WERI-Rb-1 (cell line): ENCODE measurements at regions not wholly inside any gene's neighbourhood (a gene's known extent, or its start where the extent isn't known, plus 50 kb on each side); places are given as distances from the start of the nearest gene placed in this dataset.

ENCODE experiments used
- DNase-seq: peaks from one replicate; pipeline ENCODE4 v3.0.0-alpha.2; 2020
- H3K27ac ChIP-seq: fragments of 250-450 bp; sonication (Bioruptor Pico); 2 replicates; pipeline ENCODE4 v1.5.1; 2020; ENCODE audit warnings: mild to moderate bottlenecking, moderate library complexity
- H3K27me3 ChIP-seq: fragments of 250-450 bp; sonication (Bioruptor Pico); 2 replicates; pipeline ENCODE4 v1.5.1; 2021; ENCODE audit warnings: mild to moderate bottlenecking, low read depth, moderate library complexity; ENCODE audit not compliant: insufficient read depth, severe bottlenecking
- H3K36me3 ChIP-seq: fragments of 250-450 bp; sonication (Bioruptor Pico); 2 replicates; pipeline ENCODE4 v1.5.1; 2020; ENCODE audit warnings: mild to moderate bottlenecking, moderate library complexity
- H3K4me3 ChIP-seq: 2 replicates; pipeline ENCODE4 v1.5.1; 2011; ENCODE audit warnings: low read depth, mild to moderate bottlenecking, control low read depth, low read length
- H3K9me3 ChIP-seq: fragments of 250-450 bp; sonication (Bioruptor Pico); 2 replicates; pipeline ENCODE4 v1.5.1; 2021; ENCODE audit warnings: mild to moderate bottlenecking, moderate library complexity; ENCODE audit not compliant: severe bottlenecking
- TF ChIP-seq, protein P1 (sequence below): IDR thresholded peaks from 2 replicates; pipeline ENCODE4 v1.5.1; 2011; ENCODE audit warnings: low read depth, mild to moderate bottlenecking, control low read depth, inconsistent platforms, low read length

DNA sequence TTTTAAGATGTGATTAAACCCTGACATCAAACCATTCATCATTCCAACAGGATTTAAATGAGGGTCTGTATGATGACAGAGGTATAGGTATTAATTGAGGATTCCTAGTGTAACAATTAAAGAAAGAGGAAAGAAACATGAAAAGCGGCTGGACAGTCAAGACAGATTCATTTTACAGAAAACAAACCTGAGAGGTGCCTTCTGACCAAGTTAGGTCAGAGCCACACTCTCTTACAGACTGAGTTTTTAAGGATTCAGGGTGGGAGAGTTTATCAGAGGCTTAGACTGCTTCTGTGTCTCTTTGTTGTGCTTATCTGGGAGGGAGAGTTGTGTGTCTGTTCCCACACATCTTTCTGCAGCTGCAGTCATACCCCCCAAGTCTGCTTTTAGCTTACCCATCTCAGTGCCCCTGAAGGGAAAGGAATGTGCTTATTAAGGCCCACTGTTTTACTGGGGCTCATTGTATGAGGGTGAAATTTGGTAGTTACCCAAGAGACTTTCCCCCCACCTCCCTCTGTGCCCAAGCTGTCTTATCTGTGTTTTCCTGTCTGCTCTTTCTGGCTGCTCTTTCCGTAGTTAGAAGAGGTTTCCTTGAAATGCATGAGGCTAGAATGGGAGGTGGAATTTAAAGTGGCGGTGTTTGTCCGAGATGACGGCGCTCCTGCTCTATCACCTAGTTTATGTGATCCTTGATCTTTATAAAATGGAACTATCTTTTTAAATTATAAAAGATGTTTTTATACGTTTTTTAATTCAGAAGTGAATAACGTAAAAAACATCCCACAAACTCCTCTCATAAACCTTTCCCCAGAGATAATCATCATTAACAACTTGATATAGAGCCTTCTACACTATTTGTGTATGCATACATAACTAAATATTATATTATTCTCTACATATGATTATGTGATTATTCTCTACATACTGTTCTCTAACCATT, 96.0 kb upstream of the TNFSF4 start:
- DNase-seq = no peak
- no peak overlapping the region for H3K27ac ChIP-seq
- TF ChIP-seq, protein P1, sequence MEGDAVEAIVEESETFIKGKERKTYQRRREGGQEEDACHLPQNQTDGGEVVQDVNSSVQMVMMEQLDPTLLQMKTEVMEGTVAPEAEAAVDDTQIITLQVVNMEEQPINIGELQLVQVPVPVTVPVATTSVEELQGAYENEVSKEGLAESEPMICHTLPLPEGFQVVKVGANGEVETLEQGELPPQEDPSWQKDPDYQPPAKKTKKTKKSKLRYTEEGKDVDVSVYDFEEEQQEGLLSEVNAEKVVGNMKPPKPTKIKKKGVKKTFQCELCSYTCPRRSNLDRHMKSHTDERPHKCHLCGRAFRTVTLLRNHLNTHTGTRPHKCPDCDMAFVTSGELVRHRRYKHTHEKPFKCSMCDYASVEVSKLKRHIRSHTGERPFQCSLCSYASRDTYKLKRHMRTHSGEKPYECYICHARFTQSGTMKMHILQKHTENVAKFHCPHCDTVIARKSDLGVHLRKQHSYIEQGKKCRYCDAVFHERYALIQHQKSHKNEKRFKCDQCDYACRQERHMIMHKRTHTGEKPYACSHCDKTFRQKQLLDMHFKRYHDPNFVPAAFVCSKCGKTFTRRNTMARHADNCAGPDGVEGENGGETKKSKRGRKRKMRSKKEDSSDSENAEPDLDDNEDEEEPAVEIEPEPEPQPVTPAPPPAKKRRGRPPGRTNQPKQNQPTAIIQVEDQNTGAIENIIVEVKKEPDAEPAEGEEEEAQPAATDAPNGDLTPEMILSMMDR = no peak

DNA sequence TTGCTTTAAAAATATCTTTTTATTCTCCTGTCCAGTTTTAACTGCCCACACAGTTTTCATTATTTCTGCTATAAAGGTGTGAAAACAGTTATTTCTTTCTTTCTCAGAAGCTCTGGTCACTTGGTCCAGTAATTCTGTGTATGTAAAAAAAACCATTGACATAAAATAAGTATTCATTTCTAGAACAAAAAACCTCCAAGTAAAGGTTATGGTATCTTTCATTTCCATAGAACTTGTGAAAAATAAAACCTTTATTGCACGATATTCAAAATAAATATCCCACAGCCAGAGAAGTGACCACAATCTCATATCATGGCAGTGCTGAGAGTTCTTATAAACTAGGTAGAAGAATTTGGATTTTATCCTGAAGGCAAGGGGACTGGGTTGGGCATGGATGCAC, 96.9 kb upstream of the TNFSF4 start:
- Histone ChIP-seq H3K36me3 (no peaks in the 10 kb centered on the region), H3K27me3 (no peaks in the 10 kb centered on the region), H3K27ac (no peak overlapping the region), H3K9me3 (no peaks in the 10 kb centered on the region), H3K4me3 (no peak overlapping the region)
- TF ChIP-seq, protein P1 = no peak
- DNase-seq = no peak

More for the DNA sequence above, 96.0 kb upstream of the TNFSF4 start:
- no peak overlapping the region for H3K4me3 ChIP-seq
- no peaks in the 10 kb centered on the region for H3K36me3 ChIP-seq
- H3K27me3 ChIP-seq = no peaks in the 10 kb centered on the region
- no peaks in the 10 kb centered on the region for H3K9me3 ChIP-seq

DNA sequence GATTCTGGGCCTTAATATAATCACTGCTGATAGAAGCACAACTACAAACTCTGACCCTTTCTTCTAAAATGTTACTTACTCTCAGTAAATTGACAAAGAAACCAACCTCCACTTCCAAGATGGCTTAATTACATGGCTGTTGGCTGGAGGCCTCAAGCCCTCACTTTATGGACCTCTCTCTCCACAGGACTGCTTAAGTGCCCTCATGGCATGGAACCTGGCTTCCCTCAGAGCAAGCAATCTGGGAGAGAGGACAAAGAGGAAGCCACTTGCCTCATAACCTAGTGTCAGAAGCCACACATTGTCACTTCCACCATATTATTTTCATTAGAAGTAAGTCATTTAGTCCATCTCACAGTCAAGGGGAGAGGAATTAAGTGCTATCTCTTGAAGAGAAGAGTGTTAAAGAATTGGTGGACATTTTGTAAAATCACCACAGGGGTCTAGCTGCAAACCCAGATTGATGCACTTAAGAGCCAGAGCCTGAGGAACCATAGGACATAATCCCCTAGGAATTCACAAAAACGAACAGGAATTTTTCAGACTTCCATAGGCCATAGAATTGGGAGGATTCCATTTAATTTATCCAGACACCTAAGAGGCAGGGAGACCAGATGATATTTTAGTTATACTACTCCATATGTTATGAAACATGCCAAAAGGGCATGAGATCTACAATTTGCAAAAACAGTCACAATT, 97.5 kb upstream of the TNFSF4 start:
- TF ChIP-seq, protein P1 = no peak

DNA sequence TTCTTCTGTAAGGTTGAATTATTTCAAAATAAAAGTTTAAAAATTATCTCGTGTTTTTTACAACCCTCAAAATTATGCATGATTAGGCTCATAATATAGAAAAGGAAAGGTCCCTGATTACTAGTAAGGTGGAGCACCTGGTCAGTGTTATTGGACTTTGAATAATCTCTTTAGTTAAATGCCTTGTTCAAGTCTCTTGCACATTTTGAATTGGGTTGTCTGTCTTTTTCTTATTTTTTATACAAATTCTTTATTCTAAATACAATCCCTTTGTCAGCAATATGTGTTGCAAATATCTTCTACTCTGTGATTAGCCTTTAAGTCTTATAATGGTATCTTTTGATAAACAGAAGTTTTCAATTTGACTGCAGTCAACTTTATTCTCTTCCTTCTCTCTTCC, 100.7 kb upstream of the TNFSF4 start:
- Histone ChIP-seq H3K4me3 (no peak overlapping the region), H3K36me3 (no peaks in the 10 kb centered on the region), H3K9me3 (no peaks in the 10 kb centered on the region), H3K27ac (no peak overlapping the region), H3K27me3 (no peaks in the 10 kb centered on the region)
- DNase-seq = no peak
- TF ChIP-seq, protein P1 = no peak

More for the DNA sequence above, 97.5 kb upstream of the TNFSF4 start:
- H3K27ac ChIP-seq = no peak overlapping the region
- H3K27me3 ChIP-seq = no peaks in the 10 kb centered on the region
- no peaks in the 10 kb centered on the region for H3K9me3 ChIP-seq
- no peaks in the 10 kb centered on the region for H3K36me3 ChIP-seq
- DNase-seq = no peak
- no peak overlapping the region for H3K4me3 ChIP-seq

DNA sequence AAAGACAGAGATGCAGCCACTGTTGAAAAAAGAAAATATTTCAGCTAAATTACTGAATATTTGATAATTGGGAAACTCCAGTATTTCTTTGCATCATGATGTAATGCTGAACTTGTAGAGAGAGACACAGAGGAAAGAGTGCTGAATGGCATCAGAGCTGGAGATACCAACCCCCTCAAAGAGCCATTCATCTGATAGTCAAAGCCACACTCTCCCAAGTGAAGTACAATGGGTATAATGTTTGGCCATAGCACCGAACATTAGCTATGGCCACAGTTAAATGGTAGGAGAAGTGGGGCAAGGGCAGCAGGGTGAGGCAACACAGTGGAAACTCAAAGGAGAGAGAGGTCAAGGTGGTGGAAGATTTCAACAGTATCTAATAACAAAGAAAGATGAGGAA, 107.5 kb upstream of the TNFSF4 start:
- TF ChIP-seq, protein P1 = no peak
- no peak overlapping the region for H3K4me3 ChIP-seq
- H3K9me3 ChIP-seq = no peaks in the 10 kb centered on the region
- H3K36me3 ChIP-seq = no peaks in the 10 kb centered on the region
- no peak for DNase-seq
- no peaks in the 10 kb centered on the region for H3K27me3 ChIP-seq
- no peak overlapping the region for H3K27ac ChIP-seq
